Lower leg skin (tissue), 3 donors: ENCODE measurements at regions not wholly inside any gene's neighbourhood (a gene's known extent, or its start where the extent isn't known, plus 50 kb on each side); places are given as distances from the start of the nearest gene placed in this dataset.

Experiments
- POLR2A ChIP-seq, 2 donors: fragments of 450-650 bp; IDR thresholded peaks; one replicate each; pipeline ENCODE4 v1.6.1; 2016 to 2017; ENCODE audit warnings: antibody characterized with exemption in 2 of 2, mild to moderate bottlenecking in 1 of 2, moderate library complexity in 1 of 2
- TF ChIP-seq, protein P1 (sequence below), 3 donors: fragments of 450-650 bp; IDR thresholded peaks; one replicate each; pipeline ENCODE4 v1.5.1; 2016; ENCODE audit warnings: antibody characterized with exemption in 3 of 3, mild to moderate bottlenecking in 3 of 3, moderate library complexity in 2 of 3

DNA sequence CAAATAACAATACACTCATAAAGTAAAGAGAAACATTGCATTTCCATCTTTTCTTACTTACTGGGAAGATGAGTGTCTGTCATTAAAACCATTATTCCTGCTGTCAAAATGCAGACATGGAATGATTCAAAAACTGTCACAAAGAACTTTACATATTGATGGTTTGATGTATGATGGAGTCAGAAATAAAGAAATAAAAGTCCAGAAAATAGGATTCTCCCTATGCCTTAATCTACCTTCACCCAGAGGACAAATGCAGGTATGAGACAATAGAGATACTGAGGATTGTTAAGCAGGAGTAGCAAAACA lies 656.1 kb downstream of the TBC1D4 start:
- TF ChIP-seq, protein P1, sequence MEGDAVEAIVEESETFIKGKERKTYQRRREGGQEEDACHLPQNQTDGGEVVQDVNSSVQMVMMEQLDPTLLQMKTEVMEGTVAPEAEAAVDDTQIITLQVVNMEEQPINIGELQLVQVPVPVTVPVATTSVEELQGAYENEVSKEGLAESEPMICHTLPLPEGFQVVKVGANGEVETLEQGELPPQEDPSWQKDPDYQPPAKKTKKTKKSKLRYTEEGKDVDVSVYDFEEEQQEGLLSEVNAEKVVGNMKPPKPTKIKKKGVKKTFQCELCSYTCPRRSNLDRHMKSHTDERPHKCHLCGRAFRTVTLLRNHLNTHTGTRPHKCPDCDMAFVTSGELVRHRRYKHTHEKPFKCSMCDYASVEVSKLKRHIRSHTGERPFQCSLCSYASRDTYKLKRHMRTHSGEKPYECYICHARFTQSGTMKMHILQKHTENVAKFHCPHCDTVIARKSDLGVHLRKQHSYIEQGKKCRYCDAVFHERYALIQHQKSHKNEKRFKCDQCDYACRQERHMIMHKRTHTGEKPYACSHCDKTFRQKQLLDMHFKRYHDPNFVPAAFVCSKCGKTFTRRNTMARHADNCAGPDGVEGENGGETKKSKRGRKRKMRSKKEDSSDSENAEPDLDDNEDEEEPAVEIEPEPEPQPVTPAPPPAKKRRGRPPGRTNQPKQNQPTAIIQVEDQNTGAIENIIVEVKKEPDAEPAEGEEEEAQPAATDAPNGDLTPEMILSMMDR (IDR thresholded peaks at IDR 0.05), result no peak
- no peak for TF ChIP-seq POLR2A (IDR thresholded peaks at IDR 0.05)
